Adrenal gland (tissue), 9 donors: ENCODE measurements at regions not wholly inside any gene's neighbourhood (a gene's known extent, or its start where the extent isn't known, plus 50 kb on each side); places are given as distances from the start of the nearest gene placed in this dataset.

ENCODE experiments used
- DNase-seq, 7 donors: peaks; one replicate each; pipeline ENCODE4 v3.0.0-alpha.2; 2019 to 2020
- H3K27ac ChIP-seq, 5 donors: fragments of 200-600 bp; sonication (generic) in 4 of 5; 1 replicate in 3 of 5; 2 replicates in 2 of 5; pipeline versions ENCODE4 v1.5.1 to v1.8.0; 2016 to 2020; ENCODE audit warnings: mild to moderate bottlenecking in 1 of 5
- H3K27me3 ChIP-seq: fragments of 200-600 bp; 2 replicates; pipeline ENCODE4 v1.8.0; 2021
- H3K36me3 ChIP-seq, 2 donors: fragments of 200-600 bp; replicated peaks in 1 of 2; 1 replicate in 1 of 2; 2 replicates in 1 of 2; pipeline versions ENCODE4 v1.5.1 to v1.8.0; 2018 to 2022
- H3K4me1 ChIP-seq, 2 donors: fragments of 200-600 bp; replicated peaks in 1 of 2; 1 replicate in 1 of 2; 2 replicates in 1 of 2; pipeline versions ENCODE4 v1.5.1 to v1.8.0; 2018 to 2021
- H3K4me3 ChIP-seq, 4 donors: fragments of 200-600 bp; sonication (generic) in 3 of 4; one replicate each; pipeline ENCODE4 v1.5.1; 2016 to 2018
- H3K9me3 ChIP-seq, 3 donors: fragments of 200-600 bp; sonication (generic) in 1 of 3; replicated peaks in 1 of 3; 1 replicate in 2 of 3; 2 replicates in 1 of 3; pipeline versions ENCODE4 v1.5.1 to v1.8.0; 2016 to 2021
- POLR2A ChIP-seq, 2 donors: fragments of 450-650 bp; IDR thresholded peaks; one replicate each; pipeline ENCODE4 v1.6.1; 2017; ENCODE audit warnings: antibody characterized with exemption in 2 of 2, mild to moderate bottlenecking in 2 of 2, moderate library complexity in 1 of 2
- WGBS, 4 donors: extraction: QIAGEN DNeasy Blood & Tissue Kit in 2 of 4; methylation state at CpG; one replicate each; pipeline versions ENCODE4 v1.1.5 to v1.1.7; 2013 to 2017; 5-methylcytosine and 5-hydroxymethylcytosine counted together
- intact Hi-C, 2 donors: fragments of 100-400 bp; cut with DNase I; formaldehyde crosslinking; loops; one replicate each; pipeline versions ENCODE4 v1.14.1 to v1.15.0; 2022 to 2023
- TF ChIP-seq, protein P1 (sequence below), 6 experiments: fragments of 450-650 bp in 4 of 6; fragments of 200-600 bp in 2 of 6; sonication (generic) in 1 of 6; IDR thresholded peaks; 1 replicate in 5 of 6; 2 replicates in 1 of 6; pipeline versions ENCODE4 v1.5.1 to v1.8.0; 2016 to 2021; ENCODE audit warnings: antibody characterized with exemption in 6 of 6, mild to moderate bottlenecking in 2 of 6, moderate library complexity in 1 of 6
- donor health status: healthy with polysubstance abuse.
- donor health status: Bipolar disorder and iron deficiency.
- donor health status: DM: yes; HTN: yes; CAD: no.
- donor health status: DM: no; HTN: no; CAD: no.
- donor health status: DM: no; HTN: no; CAD: no.

DNA sequence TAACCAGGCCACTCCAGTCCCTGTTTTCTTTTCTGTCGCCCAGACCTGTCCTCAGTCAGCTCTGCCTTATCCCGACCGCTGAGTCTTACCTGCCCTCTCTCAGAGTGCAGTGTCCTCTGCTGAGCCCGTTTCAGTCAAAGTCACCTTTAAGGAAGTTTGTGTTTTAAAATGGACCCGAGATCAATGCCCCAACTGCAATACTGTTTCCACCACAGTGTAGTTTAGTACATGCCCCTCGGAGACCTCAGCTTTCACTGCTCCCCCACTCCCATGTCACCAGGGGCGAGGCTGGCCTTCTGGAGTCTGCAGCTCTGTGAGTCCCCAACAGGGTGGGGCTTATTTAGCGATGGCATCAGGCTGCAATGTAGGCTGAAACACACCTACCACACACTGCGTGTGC lies 248.4 kb upstream of the TSHZ3 start:
- H3K9me3 ChIP-seq: no peaks in the 10 kb centered on the region
- no peaks in the 10 kb centered on the region for H3K27me3 ChIP-seq
- H3K36me3 ChIP-seq: no peaks in the 10 kb centered on the region
- H3K4me3 ChIP-seq: no peak overlapping the region
- DNase-seq: no peak
- no peaks in the 10 kb centered on the region for H3K4me1 ChIP-seq
- 87 to 92% (median 88%) methylated on average over 9 of the region's 9 CpGs for WGBS, 4 donors
- no peak overlapping the region for H3K27ac ChIP-seq
- intact Hi-C loops: no loop called here
- TF ChIP-seq, protein P1, sequence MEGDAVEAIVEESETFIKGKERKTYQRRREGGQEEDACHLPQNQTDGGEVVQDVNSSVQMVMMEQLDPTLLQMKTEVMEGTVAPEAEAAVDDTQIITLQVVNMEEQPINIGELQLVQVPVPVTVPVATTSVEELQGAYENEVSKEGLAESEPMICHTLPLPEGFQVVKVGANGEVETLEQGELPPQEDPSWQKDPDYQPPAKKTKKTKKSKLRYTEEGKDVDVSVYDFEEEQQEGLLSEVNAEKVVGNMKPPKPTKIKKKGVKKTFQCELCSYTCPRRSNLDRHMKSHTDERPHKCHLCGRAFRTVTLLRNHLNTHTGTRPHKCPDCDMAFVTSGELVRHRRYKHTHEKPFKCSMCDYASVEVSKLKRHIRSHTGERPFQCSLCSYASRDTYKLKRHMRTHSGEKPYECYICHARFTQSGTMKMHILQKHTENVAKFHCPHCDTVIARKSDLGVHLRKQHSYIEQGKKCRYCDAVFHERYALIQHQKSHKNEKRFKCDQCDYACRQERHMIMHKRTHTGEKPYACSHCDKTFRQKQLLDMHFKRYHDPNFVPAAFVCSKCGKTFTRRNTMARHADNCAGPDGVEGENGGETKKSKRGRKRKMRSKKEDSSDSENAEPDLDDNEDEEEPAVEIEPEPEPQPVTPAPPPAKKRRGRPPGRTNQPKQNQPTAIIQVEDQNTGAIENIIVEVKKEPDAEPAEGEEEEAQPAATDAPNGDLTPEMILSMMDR (IDR thresholded peaks at IDR 0.05): no peak
- no peak for TF ChIP-seq POLR2A (IDR thresholded peaks at IDR 0.05)

DNA sequence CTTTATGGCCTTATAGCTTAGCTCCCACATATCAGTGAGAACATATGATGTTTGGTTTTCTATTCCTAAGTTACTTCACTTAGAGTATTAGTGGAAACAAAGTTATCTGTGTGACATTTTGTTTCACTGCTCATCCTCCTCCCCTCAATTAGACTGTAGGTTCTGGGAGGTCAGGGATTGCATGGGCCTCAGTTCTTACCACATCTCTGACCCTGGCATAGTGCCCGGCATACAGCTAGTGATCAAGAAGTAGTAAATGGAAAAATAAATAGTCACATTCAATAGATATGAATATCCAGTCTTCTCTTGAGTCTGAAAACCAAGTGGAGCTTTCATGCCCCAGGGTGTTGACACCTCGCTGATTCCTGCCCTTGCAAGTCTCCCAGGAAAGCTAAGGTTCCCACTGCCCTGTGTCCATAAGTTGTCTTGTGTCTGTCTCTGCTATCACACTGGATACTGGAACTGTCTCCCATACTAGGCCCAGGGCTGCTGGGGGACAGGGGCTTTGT lies 249.5 kb upstream of the TSHZ3 start:
- H3K36me3 ChIP-seq: no peaks in the 10 kb centered on the region
- H3K4me1 ChIP-seq: no peaks in the 10 kb centered on the region
- H3K27ac ChIP-seq: no peak overlapping the region
- intact Hi-C loops: no loop called here
- H3K4me3 ChIP-seq: no peak overlapping the region
- 76 to 86% (median 77%) methylated on average over 2 of the region's 2 CpGs for WGBS, 4 donors
- no peaks in the 10 kb centered on the region for H3K9me3 ChIP-seq
- DNase-seq: peak in 5 of 7 donors; percentile 21 to 68 (median 35)
- TF ChIP-seq POLR2A (IDR thresholded peaks at IDR 0.05): no peak
- TF ChIP-seq, protein P1 (IDR thresholded peaks at IDR 0.05): no peak
- no peaks in the 10 kb centered on the region for H3K27me3 ChIP-seq

DNA sequence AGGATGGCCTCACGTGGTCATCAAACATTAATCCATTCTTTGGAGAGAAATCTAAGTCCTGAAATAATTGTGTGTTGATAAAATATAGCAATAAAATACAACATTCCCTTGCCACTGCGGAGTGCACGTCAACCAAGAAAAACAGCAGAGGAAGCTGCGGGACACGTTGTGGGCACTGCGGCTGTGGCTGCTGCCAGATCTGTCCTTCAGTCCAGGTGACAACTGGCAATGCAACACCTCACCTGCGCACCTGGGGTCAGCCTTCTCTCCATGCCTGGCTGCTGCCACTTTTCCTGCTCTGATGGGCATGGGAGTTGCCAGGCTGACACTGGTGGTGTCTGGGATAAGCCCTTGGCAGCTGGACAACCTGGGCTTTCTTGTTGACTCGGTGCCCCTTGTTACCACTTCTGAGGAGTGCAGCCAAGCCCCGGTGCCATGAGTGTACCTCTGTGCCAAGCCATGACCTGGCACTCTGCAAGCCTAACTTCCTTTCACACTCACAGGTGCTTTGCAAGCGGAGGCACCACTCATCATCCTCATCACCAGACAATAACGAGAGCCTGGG lies 251.6 kb upstream of the TSHZ3 start:
- DNase-seq: no peak
- H3K27me3 ChIP-seq: no peaks in the 10 kb centered on the region
- 86 to 91% (median 88%) methylated on average over 7 to 11 of the region's 11 CpGs for WGBS, 4 donors
- intact Hi-C loops: no loop called here
- no peaks in the 10 kb centered on the region for H3K4me1 ChIP-seq
- no peaks in the 10 kb centered on the region for H3K9me3 ChIP-seq
- no peaks in the 10 kb centered on the region for H3K36me3 ChIP-seq
- H3K4me3 ChIP-seq: no peak overlapping the region
- TF ChIP-seq, protein P1 (IDR thresholded peaks at IDR 0.05): no peak
- no peak for TF ChIP-seq POLR2A (IDR thresholded peaks at IDR 0.05)
- no peak overlapping the region for H3K27ac ChIP-seq

DNA sequence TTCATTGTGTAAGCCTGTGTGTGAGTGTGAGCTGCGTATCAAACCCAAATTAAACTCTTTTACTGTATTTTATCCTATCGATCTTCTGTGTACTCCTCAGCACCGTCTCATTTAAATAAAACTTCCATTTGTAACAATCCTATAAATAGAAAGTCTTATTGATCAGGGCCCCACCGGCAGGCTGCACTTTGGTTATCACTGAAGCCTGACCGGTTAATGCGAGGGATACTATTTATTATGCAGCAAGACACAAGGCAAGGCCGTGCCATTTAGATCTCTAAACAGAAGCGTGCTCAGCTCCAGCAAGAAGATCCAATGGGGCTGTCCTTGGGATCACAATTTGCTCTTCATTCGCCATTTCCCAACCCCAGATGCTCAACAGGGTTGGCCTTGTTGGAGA lies 252.6 kb upstream of the TSHZ3 start:
- H3K36me3 ChIP-seq: no peaks in the 10 kb centered on the region
- H3K27ac ChIP-seq: no peak overlapping the region
- intact Hi-C loops: no loop called here
- DNase-seq: no peak
- WGBS, 4 donors: 78 to 84% (median 80%) methylated on average over 9 of the region's 9 CpGs
- no peaks in the 10 kb centered on the region for H3K9me3 ChIP-seq
- H3K4me1 ChIP-seq: no peaks in the 10 kb centered on the region
- no peak overlapping the region for H3K4me3 ChIP-seq
- TF ChIP-seq POLR2A (IDR thresholded peaks at IDR 0.05): no peak
- TF ChIP-seq, protein P1 (IDR thresholded peaks at IDR 0.05): no peak
- no peaks in the 10 kb centered on the region for H3K27me3 ChIP-seq
